NB4 (cell line): ENCODE measurements at regions not wholly inside any gene's neighbourhood (a gene's known extent, or its start where the extent isn't known, plus 50 kb on each side); places are given as distances from the start of the nearest gene placed in this dataset.

Experiments used
- CTCF ChIP-seq: IDR thresholded peaks from one replicate; pipeline ENCODE4 v1.5.1; 2012; ENCODE audit warnings: low read depth, low read length
- POLR2A ChIP-seq: IDR thresholded peaks from 2 replicates; pipeline ENCODE4 v1.6.1; 2011; ENCODE audit warnings: mild to moderate bottlenecking; ENCODE audit not compliant: insufficient read length; ENCODE audit errors: extremely low read depth

DNA sequence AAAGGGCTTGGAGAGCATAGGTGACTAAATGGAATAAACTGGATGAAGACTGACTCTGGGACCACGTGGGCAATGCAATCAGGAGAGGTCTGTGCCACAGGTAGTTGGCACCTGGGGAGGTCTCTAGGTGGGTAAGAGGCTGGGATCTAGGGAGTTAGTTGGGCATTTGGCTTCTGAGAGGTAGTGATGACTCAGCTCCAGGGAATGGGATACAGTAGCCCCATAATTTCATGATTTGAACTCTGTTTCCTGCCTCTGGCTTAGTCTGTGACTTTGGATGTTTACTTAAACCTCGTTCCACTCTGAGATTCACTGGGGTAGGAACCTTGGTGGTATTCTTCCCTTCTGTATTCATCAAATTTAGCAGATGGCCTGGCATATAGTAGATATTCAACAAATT lies 240.8 kb downstream of the KIF4B start:
- no peak for TF ChIP-seq CTCF
- TF ChIP-seq POLR2A: no peak
